HG03025 (cell line): ENCODE measurements at regions not wholly inside any gene's neighbourhood (a gene's known extent, or its start where the extent isn't known, plus 50 kb on each side); places are given as distances from the start of the nearest gene placed in this dataset.
"Not testable (repeated sequence)": the region's sequence is repeated elsewhere in the genome, so short reads cannot be mapped to it uniquely, and the experiment has no call there.

Experiments used
- ATAC-seq: cut with Tn5 transposase; IDR thresholded peaks from one replicate; pipeline ENCODE4 v1.9.1; 2021; ENCODE audit warnings: mild to moderate bottlenecking, moderate library complexity; ENCODE audit not compliant: unreplicated experiment, low FRiP score

DNA sequence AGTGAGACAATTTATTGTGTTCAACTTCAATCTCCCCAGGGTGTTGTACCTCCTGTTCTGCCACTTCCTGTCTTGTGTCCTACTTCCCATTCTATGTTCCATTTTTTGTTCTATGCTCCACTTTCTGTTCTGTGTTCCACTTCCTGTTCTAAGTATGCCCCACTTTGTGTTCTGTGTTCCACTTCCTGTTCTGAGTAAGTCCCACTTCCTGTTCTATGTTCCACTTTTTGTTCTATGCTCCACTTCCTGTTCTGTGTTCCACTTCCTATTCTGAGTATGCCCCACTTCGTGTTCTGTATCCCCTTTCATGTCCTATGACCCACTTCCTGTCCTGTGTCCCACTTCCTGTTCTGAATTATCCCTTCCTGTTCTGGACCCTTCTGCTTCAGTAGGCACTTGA lies 732.7 kb downstream of the TBC1D22A start:
- no peak for ATAC-seq

DNA sequence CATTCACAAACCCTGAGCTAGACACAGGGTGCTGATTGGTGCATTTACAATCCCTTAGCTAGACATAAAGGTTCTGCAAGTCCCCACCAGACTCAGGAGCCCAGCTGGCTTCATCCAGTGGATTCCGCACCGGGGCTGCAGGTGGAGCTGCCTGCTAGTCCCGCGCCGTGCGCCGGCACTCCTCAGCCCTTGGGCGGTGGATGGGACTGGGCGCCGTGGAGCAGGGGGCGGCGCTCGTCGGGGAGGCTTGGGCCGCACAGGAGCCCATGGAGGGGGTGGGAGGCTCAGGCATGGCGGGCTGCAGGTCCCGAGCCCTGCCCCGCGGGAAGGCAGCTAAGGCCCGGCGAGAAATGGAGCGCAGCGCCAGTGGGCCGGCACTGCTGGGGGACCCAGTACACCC lies 725.7 kb downstream of the TBC1D22A start:
- ATAC-seq: not testable (repeated sequence)

DNA sequence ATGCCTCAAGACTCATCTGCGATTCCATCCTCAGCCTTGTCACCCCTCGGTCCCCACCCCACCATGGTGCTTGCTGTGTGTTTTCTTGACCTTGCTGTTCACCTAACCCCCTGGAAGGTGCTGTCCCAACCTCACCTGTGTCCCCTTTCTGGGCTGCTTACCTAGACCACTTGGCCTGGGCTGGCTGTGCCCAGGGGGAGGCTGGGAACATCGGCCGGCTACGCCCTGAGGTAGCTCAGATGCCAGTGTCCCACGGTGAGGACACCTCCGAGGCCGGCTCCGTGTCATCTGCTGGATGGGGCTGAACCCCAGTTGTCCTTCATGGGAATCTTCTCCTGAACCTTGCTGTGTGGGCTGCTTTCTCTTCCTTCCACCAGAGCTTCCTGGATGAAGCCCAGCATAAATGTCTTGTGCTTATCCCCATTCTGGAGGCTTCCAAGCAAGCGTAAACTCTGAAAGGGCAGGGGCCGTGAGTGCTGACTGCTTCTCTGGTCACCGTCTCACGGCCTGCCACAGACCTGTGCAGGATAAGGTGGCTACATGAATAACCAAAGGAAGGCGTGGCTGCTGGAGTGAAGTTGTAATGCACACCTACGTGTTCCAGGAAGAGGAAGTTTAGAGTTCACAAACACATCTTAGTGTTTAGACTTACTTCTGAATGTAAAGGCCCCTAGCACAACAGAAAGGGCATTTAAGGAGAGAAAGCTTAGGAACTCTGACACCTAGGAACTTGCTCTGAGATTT lies 724.3 kb downstream of the TBC1D22A start:
- ATAC-seq: no peak

DNA sequence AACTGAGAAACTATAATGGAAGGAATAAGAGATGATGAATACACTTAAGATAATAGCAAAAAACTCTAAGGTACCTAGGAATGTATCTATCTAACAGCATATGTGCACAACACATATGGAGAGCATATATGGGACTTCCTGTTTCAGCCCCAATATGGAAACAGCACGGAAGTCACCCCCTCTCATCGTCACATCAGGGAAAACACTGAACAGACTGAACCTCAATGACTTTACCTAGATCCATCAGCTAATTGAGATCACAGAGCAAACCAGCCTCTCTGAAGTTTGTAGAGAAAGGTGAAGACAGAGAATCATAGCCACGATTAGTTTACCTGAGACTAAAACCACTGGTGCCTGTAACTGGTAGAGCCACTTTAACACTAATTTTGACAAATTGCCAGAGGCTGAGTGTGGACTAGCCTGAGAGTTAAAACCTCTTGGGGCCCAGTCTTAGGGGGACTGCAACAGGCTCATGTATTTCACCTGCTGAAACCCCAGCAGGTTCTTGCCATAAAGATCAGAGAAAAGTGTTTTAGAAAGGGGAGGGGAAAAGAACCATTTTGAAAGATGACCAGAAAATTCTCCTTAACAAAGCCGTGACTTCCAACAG lies 722.6 kb downstream of the TBC1D22A start:
- ATAC-seq: no peak

DNA sequence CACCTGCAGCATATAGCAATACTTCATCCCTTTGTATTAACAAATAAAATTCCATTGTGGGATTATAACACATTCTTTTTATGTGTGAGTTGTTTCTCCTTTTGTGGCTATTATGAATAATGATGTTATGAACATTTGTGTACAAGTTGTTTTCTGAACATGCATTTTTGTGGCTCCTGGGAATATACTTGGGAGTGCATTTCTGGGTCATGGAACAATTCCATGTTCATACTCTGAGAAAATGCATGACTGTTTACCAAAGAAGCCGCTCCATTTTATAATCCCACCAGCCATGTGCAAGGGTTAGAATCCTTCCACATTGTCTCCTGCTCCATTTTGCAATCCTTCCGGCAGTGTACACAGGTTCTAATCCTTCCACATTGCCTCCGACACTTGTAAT lies 713.8 kb downstream of the TBC1D22A start:
- no peak for ATAC-seq

DNA sequence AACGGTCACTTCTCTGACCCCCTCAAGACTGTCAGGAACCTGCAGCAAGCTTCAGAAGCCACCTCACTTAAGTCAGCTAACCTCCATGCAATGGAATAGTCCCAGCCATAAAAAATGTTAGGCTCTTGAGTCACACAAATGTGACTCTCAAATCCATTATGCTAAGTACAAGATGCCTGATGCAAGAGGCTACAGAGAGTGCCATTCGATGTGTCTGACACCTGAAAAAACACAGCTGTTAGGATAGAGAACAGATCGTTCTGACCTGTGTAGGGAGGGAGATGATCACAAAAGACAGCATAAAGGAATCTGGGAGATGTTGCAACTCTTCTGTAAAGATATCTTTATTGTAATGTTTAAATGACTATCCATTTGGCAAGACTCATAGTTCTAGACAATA lies 712.4 kb downstream of the TBC1D22A start:
- no peak for ATAC-seq

DNA sequence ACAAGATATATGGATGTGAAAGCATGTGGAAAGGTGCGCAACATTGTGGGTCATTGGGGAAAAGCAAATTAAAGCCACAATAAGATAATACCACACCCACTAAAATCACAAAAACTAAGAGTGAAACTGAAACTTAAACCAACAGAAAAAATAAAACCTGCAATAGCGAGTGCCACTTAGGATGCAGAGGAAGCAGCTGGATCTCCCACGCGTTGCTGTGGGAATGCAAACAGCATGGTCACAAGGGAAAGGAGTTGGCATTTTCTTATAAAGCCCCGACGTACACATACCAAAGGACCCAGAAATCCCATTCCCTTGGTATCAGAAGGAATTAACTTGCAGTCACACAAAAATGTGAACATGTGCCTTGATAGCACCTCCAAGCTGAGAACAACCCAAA lies 712.0 kb downstream of the TBC1D22A start:
- no peak for ATAC-seq

DNA sequence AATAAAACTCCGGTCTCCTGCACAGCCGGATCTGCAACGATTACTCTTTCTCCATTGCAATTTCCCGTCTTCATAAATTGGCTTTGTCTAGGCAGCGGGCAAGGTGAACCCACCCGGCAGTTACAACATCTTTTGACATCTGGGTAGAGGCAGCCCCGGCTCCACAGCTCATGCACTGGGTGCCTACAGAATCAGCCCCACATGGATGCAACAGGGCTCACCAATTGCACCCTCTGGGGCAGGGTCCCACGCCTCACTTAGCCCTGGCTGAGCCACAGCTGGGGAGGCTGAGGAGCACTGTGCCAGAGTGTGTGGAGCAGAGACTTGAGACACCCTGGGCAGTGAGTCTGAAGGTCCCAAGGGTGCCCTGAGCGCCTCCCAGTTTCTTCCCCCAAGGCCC lies 710.2 kb downstream of the TBC1D22A start:
- no peak for ATAC-seq

DNA sequence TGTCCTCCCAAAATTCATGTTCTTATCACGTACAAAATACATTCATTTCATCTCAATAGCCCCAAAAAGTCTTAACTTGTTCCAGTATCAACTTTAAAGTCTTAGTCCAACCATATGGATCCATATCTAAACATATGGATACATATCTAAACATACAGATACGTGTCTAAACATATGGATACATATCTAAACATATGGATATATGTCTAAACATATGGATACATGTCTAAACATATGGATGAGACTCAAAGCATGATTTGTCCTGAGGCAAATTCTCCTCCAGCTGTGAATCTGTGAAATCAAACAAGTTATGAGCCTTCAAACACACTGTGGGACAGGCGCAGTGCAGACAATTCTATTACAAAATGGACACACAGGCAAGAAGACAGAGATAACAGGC lies 709.0 kb downstream of the TBC1D22A start:
- no peak for ATAC-seq

DNA sequence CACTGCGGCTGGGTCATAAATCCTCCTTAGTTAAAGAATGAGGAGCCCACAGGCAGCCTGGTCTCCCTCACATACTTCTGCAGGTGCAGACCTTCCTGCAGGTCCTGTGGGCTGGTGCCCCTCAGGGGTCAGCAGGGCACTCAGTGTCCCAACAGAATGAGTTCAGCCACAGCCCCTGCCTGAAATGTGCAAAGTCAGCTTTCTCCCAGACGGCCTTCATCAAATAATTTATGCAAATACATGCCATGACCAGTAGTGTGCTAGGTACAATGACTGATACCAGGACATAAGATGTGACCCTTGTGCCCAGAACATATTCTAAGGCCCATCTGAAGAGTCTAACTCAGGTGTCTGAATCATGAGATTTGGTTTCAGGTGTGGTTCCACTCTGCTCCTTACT lies 703.4 kb downstream of the TBC1D22A start:
- ATAC-seq: no peak

DNA sequence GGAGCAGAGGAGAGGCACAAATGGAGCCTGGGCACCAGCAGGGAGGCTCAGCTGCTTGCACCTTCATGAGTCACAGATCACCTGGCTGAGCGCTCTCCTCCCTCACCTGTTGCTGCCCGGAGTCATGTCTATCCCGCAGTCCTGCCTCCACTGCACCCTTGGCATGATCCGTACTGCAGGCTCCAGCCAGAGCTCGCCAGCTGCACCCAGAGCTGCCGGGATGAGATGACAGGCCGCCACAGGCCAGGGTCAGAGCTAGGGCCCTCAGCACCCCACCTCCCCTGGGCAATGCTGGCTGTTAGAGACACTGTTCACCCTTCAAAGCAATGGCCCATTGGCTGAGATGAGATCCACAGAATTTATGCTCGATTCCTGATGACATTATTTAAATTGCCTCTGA lies 702.8 kb downstream of the TBC1D22A start:
- ATAC-seq: no peak

DNA sequence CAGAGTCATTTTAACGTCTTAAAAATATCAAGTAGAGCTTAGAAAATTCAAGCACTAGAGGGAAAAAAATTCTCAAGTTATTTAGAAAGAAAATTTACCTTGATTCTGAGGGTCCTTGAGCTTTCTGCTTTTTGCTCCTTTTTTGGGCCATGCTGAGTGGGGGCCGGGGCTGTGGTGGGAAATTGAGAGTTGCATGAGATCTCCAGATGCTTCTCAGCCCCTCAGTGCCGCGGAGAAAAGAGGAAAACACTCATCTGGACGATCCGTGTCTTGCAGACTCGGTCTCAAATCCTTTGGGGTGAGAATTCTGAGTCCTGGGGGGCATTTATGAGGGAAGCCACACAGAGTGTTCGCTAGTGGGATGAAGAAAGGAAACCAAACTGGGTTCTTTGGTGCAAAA lies 700.8 kb downstream of the TBC1D22A start:
- ATAC-seq: no peak

DNA sequence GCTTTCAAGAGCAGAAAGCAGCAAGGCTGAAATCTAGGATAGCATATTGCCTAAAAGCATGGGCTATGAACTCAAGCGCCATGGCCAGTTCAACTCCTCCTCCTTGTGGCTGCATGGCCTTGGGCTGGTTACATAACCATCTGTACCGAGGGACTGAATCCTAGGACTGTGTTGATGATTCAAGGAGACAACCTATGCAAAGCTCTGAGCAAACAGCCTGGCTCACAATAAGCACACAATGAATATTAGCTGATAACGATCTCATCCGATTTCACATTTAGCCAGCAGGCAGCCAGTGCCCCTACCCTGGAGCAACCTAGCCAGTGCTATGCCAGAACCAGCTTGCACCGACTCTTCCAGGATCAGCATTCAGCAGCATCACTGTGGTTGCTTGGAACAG lies 698.4 kb downstream of the TBC1D22A start:
- no peak for ATAC-seq

DNA sequence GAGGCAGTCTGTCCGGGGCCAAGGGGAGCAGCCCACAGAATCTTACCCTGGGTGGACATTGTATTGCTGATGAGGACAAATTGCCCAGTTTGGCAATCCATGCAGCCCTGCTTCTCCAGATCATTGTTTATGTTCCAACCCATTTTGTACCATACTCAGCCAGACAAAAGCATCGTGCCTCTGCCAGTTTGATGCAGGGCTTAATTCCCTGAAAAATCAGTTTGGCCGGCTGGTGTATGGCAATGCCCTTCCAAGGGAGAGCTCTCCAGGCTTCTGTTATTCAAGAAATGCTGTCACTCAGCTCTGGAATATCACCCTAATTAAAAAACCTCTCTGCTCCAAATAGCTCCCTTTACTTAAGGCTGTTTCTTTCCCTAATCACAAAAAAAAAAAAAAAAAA lies 697.7 kb downstream of the TBC1D22A start:
- no peak for ATAC-seq

DNA sequence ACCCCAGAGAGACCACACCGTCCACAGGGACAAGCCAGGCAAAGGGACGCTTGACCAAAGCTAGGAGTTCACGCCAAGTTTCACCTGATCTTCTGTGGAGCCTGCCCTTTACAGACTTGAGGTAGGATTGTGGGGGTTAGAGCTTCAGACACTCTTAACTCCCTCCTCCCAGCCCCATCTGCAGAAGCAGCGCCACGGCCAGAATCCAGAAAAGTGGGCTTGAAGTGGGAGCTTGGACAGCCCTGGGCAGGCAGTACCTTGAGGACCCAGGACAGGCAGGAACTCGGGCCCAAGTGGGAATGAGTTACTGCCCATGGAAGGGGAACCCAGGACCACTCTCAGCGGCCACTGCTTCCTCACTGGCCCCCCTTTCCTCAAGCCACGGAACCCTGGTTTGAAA lies 695.9 kb downstream of the TBC1D22A start:
- ATAC-seq: no peak

DNA sequence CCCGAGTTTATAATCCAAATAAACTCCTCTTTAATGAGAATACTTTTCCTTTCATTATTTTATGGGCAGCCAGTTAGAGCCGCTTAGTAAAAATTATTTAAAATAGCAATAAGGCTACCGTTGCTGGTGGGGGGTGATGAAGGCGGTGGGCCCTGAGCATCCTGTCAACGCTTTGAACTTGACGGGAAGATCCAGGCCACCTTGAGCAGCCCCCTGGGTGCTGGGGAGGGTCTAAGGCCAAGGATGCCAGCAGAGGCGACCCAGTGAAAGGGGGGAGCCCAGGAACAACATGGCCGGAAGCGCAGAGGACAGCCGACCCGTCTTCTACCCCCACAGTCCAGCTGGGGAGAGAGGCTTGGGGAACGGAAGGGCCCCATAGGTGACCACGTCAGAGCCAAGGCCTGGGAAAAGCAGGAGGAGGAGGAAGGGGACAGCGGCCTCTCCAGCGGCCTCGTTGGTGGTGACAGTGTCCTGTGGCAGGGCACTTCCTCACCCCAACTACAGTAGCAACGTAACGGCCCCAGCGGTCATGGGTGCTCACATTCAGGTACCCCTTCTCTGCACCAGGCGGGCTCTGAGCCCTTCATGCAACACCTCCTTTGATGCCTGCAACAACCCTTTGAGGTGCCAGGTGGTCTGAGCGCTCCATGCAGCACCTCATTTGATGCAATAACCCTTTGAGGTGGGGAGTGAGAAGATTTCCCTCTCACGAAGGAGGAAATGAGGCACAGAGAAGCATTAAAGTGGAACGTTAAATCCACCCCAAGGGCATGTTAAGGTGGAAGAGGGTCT lies 695.3 kb downstream of the TBC1D22A start:
- no peak for ATAC-seq

DNA sequence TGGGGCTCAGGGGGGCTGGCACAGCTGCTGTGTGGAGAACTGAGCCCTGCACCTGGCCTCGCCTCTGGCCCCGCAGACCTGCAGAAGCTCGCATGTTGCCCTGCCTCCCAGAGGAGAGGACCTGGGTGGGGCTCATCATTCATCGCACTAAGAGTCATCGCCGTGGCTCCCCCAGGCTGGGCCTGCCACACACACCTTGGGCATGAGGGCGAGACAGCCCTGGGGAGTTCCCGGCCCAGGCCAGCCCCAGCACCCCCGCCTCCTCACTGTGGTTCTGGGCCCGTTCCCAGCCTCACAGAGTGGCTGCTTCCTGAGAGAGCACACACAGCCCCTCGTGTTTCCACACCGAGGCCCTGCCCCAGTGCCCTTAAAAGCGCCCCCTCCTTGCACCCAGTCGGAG lies 694.6 kb downstream of the TBC1D22A start:
- ATAC-seq: no peak

DNA sequence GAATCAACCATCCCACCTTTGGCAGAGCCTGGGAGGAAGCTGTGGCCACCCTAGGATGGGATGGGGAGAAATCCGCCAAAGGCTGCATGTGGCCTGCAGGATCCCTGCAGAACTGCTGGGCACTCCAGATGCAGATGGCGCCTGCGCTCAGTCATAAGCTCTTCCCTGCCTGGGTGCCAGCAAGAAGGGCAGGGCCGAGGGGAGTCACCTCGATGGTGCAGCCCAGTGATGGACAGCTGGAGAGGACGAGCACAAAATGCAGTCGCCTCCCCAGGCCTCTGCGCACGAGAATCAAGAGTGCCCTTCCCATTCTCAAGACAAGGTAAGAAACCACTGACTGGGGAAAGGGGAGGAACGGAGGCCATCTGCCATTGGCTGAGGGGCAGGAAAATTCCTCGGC lies 693.6 kb downstream of the TBC1D22A start:
- no peak for ATAC-seq

DNA sequence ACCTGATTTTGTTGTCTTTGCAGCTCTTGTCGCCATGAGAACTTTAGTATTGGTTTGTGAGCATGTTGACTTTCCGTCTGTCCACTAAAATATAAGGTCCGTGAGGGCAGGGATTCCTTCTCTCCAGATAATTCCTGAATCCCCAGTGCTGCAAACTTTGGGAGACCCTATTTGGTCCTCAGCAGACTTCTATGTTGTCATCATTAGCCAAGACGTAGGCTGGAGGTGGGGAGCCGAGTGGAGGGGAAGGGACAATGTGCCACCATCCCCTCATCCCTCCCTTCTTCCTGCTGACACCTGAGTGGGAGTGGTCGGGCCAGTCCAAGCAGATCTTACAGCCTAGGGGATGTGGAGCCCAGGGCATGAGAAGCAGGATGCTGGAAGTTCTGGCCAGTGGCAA lies 690.6 kb downstream of the TBC1D22A start:
- ATAC-seq: no peak

DNA sequence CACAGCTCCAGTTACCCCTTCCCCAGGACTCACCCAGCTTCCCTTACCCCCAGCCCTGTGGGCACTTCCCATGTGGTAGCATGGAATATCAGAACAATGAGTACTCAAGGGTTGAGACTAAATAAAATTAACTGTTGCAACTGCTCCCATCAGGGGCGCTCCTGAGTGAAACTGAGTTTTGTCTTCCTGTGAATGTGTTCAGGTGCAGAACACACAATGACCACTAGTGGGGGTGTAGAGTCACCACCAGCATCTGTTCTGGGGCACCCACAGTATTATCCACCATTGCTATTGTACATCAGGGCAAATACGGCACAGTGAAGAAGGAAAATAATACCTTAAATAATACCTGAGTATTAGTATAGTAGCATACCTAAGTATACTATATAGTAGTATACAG lies 689.7 kb downstream of the TBC1D22A start:
- no peak for ATAC-seq

DNA sequence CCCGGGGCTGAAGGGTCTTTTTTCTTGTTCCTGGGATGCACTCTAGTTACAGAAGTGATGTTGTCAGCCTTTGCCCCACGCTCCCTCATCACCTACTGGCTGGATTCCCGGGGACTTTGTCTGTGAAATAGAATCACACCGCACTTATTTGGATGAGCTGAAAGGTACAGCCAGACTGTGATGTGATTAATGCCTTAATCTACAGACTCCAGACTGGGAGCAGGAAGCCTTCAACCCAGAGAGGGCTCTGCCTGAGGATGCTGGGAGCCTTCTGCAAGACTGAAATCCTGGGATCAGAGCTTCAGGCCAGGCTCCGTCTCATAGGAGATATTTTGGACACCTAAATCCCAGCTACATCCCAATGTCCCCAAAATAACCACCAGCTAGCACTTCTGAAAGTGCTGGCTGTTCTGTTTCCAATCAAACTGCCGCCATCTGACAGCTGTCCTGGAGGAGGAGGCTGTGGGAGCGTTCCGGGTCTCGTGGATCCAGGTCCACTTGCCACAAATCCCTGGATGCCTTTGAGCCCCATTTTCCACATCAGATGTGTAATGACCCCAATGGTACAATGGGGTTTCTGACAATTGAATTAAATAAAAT lies 688.5 kb downstream of the TBC1D22A start:
- ATAC-seq: no peak
